HG03159 (cell line): ENCODE measurements at regions not wholly inside any gene's neighbourhood (a gene's known extent, or its start where the extent isn't known, plus 50 kb on each side); places are given as distances from the start of the nearest gene placed in this dataset.

ENCODE experiments used
- ATAC-seq: cut with Tn5 transposase; IDR thresholded peaks from one replicate; pipeline ENCODE4 v1.9.1; 2021; ENCODE audit warnings: mild to moderate bottlenecking, moderate library complexity; ENCODE audit not compliant: unreplicated experiment

GRCh38 chr7:36088553-36088952, 64.5 kb upstream of the EEPD1 start:
- ATAC-seq = no peak

GRCh38 chr7:36088966-36089365, 64.1 kb upstream of the EEPD1 start:
- ATAC-seq = no peak

- no peak for ATAC-seq
Observed at GRCh38 chr7:36090976-36091873, 61.8 kb upstream of the EEPD1 start.

GRCh38 chr7:36091874-36092176, 61.2 kb upstream of the EEPD1 start:
- ATAC-seq = no peak

- ATAC-seq = no peak
Observed at GRCh38 chr7:36092221-36092771, 60.8 kb upstream of the EEPD1 start.

GRCh38 chr7:36096460-36097095, 56.5 kb upstream of the EEPD1 start:
- ATAC-seq = no peak

GRCh38 chr7:36098096-36098495, 55.0 kb upstream of the EEPD1 start:
- ATAC-seq = no peak

- ATAC-seq = no peak
Observed at GRCh38 chr7:36100226-36100625, 52.8 kb upstream of the EEPD1 start.

GRCh38 chr7:36100634-36101033, 52.4 kb upstream of the EEPD1 start:
- ATAC-seq = no peak
